GM21529 (cell line): ENCODE measurements at regions not wholly inside any gene's neighbourhood (a gene's known extent, or its start where the extent isn't known, plus 50 kb on each side); places are given as distances from the start of the nearest gene placed in this dataset.

Source experiments
- ATAC-seq: cut with Tn5 transposase; IDR thresholded peaks from one replicate; pipeline ENCODE4 v1.9.1; 2021; ENCODE audit not compliant: unreplicated experiment

DNA sequence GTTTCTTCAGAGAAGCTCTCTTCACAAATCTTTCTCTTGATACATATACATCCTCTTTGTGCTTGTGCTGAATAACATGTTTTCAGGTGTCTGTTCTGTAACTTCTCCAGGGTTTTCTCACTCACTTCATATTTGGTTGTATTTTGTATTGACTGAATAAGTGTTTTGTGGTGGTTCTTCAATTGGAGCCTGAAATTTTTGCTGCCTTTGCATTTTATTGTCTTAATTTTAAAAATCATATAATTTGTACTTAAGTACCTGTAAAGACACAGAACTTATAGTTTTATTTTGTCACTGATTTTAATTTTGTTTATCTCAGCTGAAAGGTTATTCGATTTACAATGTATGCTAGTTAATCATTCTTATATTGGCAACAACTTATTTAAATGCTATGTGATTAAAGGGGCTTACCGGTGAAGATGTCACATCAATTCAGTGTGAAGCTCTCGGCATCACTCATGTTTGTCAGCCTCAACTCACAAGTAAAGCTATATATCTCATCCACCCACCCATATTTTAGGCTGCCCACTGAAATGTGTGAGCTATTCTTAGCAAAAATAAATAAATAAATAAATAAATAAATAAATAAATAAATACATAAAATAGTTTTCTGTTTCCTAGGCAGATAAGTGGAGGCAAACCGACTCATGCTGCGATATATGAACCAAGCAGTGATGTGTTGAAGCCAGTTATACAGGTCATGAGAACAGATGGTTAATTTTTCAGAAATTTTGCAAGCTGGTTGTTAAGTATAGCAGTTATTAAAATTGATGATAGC, 76.4 kb upstream of the FSTL5 start:
- no peak for ATAC-seq

DNA sequence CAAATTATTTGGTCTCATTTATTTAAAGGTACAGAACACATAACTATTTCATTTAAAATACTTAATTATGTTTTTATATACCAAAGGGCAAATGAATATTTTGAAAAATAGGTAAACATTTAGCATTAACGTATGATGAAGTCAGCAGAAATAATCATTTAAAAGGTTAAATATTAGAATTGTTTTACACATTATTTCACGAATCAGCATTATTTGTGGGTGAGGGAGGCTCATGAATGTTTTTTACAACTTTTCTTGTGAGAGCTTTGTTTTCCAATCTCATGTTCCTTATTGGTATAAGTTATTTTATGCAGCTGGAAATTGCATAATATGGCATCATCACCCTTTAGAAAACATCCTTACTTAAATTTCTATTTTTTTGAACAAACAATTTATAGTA, 73.9 kb upstream of the FSTL5 start:
- ATAC-seq: no peak

DNA sequence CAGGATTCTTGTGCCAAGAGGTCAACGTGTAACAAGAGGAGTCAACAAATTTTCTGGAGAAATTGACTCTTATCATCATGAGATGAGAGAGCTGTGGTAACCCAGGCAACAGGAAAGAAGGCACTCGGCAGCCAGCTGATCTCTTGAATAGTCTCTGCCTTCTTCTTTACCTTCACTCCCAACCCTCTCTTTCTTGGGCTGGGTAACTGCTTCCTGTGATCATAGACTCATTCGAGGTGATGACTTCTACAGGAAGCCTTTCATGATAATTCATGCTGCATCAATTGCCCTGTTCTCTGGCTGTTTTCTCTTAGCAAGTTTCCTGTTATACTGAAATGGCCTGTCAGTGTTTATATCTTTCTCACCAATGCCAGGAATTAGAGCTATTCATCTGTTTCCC, 70.8 kb upstream of the FSTL5 start:
- no peak for ATAC-seq

DNA sequence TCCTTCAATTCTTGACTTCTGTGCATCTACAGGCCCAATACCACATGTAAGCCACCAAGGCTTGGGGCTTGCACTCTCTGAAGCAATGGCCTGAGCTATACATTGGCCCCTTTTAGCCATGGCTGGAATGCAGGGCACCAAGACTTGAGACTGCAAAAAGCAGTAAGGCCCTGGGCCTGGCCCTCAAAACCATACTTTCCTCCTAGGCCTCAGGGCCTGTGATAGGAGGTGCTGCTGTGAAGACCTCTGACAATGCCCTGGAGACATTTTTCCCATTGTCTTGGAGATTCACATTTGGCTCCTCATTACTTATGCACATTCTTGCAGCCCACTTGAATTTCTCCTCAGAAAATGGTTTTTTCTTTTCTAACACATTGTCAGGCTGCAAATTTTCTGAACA, 68.5 kb upstream of the FSTL5 start:
- no peak for ATAC-seq

DNA sequence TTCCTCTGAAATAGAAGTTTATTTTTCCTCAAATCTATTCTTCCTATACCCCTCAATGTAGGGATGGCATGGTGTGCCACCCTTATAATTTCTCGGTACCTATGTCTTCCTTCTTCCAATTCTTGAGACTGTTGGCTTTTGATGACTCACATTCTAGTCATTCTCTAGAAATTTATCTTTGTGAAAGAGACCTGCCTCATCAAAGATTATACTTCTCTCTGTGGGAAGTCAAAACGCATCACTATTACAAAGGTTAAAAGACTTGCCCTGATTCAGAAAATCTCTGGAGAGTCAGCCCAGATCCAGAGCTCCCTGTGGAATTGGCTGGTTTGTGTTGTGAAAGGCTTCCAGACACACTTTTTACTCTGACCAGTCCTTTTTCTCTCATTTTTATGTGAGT, 65.9 kb upstream of the FSTL5 start:
- ATAC-seq: no peak

DNA sequence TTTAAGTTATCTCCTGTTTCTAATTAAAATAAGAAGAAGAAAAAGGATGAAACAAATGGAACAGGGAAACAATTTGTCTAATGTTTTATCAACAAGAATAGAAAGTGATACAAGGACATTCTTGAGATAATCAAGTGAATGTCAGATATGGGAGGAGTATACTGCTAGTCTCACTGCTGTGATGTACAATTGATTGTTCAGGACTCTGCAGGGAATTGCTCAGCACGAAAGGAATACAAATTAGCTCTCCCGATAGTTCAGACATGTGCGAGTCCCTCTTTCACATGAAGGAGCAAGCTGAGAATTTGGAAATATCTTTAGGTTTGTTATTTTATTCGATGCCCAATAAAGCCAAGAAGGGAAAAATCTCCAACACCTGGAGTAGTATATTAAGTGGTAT, 57.3 kb upstream of the FSTL5 start:
- ATAC-seq: no peak
